SK-N-SH (cell line): ENCODE measurements at regions not wholly inside any gene's neighbourhood (a gene's known extent, or its start where the extent isn't known, plus 50 kb on each side); places are given as distances from the start of the nearest gene placed in this dataset.

ENCODE experiments used
- CTCF ChIA-PET: fragments of 300-600, 350-600 bp; formaldehyde crosslinking; extraction: SDS; loops from one replicate; lab custom pipeline; 2021; lab: Yijun Ruan, JAX
- POLR2A ChIA-PET: fragments of 350-600 bp; sonication (Branson Sonifier 250); formaldehyde crosslinking; extraction: SDS; loops from one replicate; lab custom pipeline; 2020; ENCODE audit warnings: antibody characterized with exemption, inconsistent platforms; lab: Yijun Ruan, JAX
- DNase-seq: peaks from one replicate; pipeline ENCODE4 v3.0.0; 2012
- H2AFZ ChIP-seq: fragments of 200-600 bp; sonication (generic); 2 replicates; pipeline ENCODE4 v1.8.1; 2016; ENCODE audit warnings: antibody characterized with exemption, mild to moderate bottlenecking, low read depth
- H3F3A ChIP-seq: fragments of 200-600 bp; sonication (generic); replicated peaks from 2 replicates; pipeline ENCODE3; 2016; ENCODE audit warnings: antibody characterized with exemption, mild to moderate bottlenecking; ENCODE audit not compliant: insufficient read depth
- H3K27ac ChIP-seq, 2 experiments: fragments of 200-500 bp in 1 of 2; fragments of 200-600 bp in 1 of 2; sonication (Bioruptor generic) in 1 of 2; sonication (generic), shearing (Covaris generic) in 1 of 2; 2 replicates each; pipeline versions ENCODE4 v1.5.1 to v1.6.1; 2014 to 2016; ENCODE audit warnings: low read depth in 2 of 2, inconsistent platforms in 1 of 2, low read length in 1 of 2, mild to moderate bottlenecking in 1 of 2, mixed read lengths in 1 of 2
- H3K27me3 ChIP-seq: fragments of 200-600 bp; sonication (generic), shearing (Covaris generic); 2 replicates; pipeline ENCODE4 v1.6.1; 2016; ENCODE audit warnings: mixed run types; ENCODE audit not compliant: insufficient read depth
- H3K36me3 ChIP-seq, 2 experiments: fragments of 200-500 bp in 1 of 2; fragments of 200-600 bp in 1 of 2; sonication (Bioruptor generic) in 1 of 2; sonication (generic) in 1 of 2; replicated peaks in 1 of 2; 2 replicates each; pipeline versions ENCODE3 to v1.5.1; 2014 to 2016; ENCODE audit warnings: low read length in 1 of 2, mild to moderate bottlenecking in 1 of 2; ENCODE audit not compliant: insufficient read depth in 2 of 2, control insufficient read depth in 1 of 2
- H3K4me1 ChIP-seq, 2 experiments: fragments of 200-500 bp in 1 of 2; fragments of 200-600 bp in 1 of 2; sonication (Bioruptor generic) in 1 of 2; sonication (generic), shearing (Covaris generic) in 1 of 2; 2 replicates each; pipeline versions ENCODE4 v1.5.1 to v1.6.1; 2014 to 2016; ENCODE audit warnings: low read depth in 1 of 2, low read length in 1 of 2, mixed run types in 1 of 2; ENCODE audit not compliant: insufficient read depth in 2 of 2, control insufficient read depth in 1 of 2
- H3K4me2 ChIP-seq: fragments of 200-600 bp; sonication (generic), shearing (Covaris generic); 2 replicates; pipeline ENCODE4 v1.6.1; 2017; ENCODE audit warnings: mixed run types
- H3K4me3 ChIP-seq, 2 experiments: fragments of 200-500 bp in 1 of 2; fragments of 200-600 bp in 1 of 2; sonication (Bioruptor generic) in 1 of 2; sonication (generic), shearing (Covaris generic) in 1 of 2; 2 replicates each; pipeline versions ENCODE4 v1.5.1 to v1.8.1; 2014 to 2016; ENCODE audit warnings: low read depth in 2 of 2, inconsistent platforms in 1 of 2, low read length in 1 of 2, mild to moderate bottlenecking in 1 of 2, mixed read lengths in 1 of 2, moderate library complexity in 1 of 2
- H3K79me2 ChIP-seq: fragments of 200-600 bp; sonication (generic); 2 replicates; pipeline ENCODE4 v1.8.1; 2017; ENCODE audit warnings: mild to moderate bottlenecking; ENCODE audit not compliant: insufficient read depth
- H3K9ac ChIP-seq: fragments of 200-600 bp; sonication (generic); 2 replicates; pipeline ENCODE4 v1.6.1; 2017; ENCODE audit warnings: mixed run types
- H3K9me2 ChIP-seq: fragments of 200-600 bp; sonication (generic); 2 replicates; pipeline ENCODE4 v1.6.1; 2017; ENCODE audit warnings: mixed run types
- H3K9me3 ChIP-seq: fragments of 200-600 bp; sonication (generic); 2 replicates; pipeline ENCODE4 v1.6.1; 2017; ENCODE audit warnings: mixed run types, mild to moderate bottlenecking, moderate library complexity
- H4K20me1 ChIP-seq: fragments of 200-600 bp; sonication (generic); 2 replicates; pipeline ENCODE4 v1.6.1; 2017; ENCODE audit warnings: mild to moderate bottlenecking, mixed run types; ENCODE audit not compliant: insufficient read depth
- CTCF ChIP-seq: fragments of 200-600 bp; sonication (generic); IDR thresholded peaks from 2 replicates; pipeline ENCODE4 v1.6.1; 2017; ENCODE audit warnings: antibody characterized with exemption, mild to moderate bottlenecking, moderate library complexity
- EP300 ChIP-seq, 2 experiments: IDR thresholded peaks; 2 replicates each; pipeline versions ENCODE4 v1.4.0 to v1.6.1; 2012; ENCODE audit warnings: borderline replicate concordance in 1 of 2, low read depth in 1 of 2, low read length in 1 of 2
- FOXJ3 ChIP-seq: sonication (generic); formaldehyde crosslinking; IDR thresholded peaks from 2 replicates; pipeline ENCODE4 v1.5.1; 2020; ENCODE audit warnings: mild to moderate bottlenecking, missing genetic modification reagents
- GATA2 ChIP-seq: sonication (generic); formaldehyde crosslinking; IDR thresholded peaks from 2 replicates; pipeline ENCODE4 v1.5.0; 2020; ENCODE audit warnings: mild to moderate bottlenecking, missing genetic modification reagents
- IRF3 ChIP-seq: fragments of 150-350 bp; IDR thresholded peaks from 2 replicates; pipeline ENCODE4 v1.6.1; 2016; ENCODE audit warnings: mild to moderate bottlenecking, low read depth, low read length
- MAX ChIP-seq: IDR thresholded peaks from 2 replicates; pipeline ENCODE4 v1.4.0; 2012; ENCODE audit warnings: low read depth
- MXI1 ChIP-seq: IDR thresholded peaks from 2 replicates; pipeline ENCODE4 v1.6.1; 2012; ENCODE audit warnings: mild to moderate bottlenecking, low read depth, low read length, improper control_type of control experiment
- POLR2AphosphoS5 ChIP-seq: IDR thresholded peaks from 2 replicates; pipeline ENCODE4 v1.6.1; 2012; ENCODE audit warnings: low read depth, low read length
- RFX5 ChIP-seq: IDR thresholded peaks from 2 replicates; pipeline ENCODE4 v1.6.1; 2012; ENCODE audit warnings: mild to moderate bottlenecking, improper control_type of control experiment, low read length
- SIN3A ChIP-seq: IDR thresholded peaks from 2 replicates; pipeline ENCODE4 v1.6.1; 2012; ENCODE audit warnings: low read depth, mild to moderate bottlenecking, low read length, moderate library complexity, borderline replicate concordance
- TCF12 ChIP-seq: IDR thresholded peaks from 2 replicates; pipeline ENCODE4 v1.4.0; 2012
- TEAD4 ChIP-seq: IDR thresholded peaks from 2 replicates; pipeline ENCODE4 v1.4.0; 2012; ENCODE audit warnings: mild to moderate bottlenecking, borderline replicate concordance; ENCODE audit not compliant: insufficient read depth
- USF1 ChIP-seq: IDR thresholded peaks from 2 replicates; pipeline ENCODE4 v1.4.0; 2012; ENCODE audit warnings: low read depth, borderline replicate concordance
- WGBS: methylation state at CpG from one replicate; pipeline ENCODE4 v1.1.6; 2017; ENCODE audit warnings: low lambda C conversion rate; 5-methylcytosine and 5-hydroxymethylcytosine counted together

GRCh38 chr3:110795163-110795562 is 276.5 kb upstream of the NECTIN3 start:
- H3K9me2 ChIP-seq = no peaks in the 10 kb centered on the region
- H3K4me1 ChIP-seq = peaks cover 0 to 7% of the 10 kb centered on the region in 2 experiments; a peak in 3 of 4 replicates
- no peak overlapping the region for H3K4me3 ChIP-seq
- no peaks in the 10 kb centered on the region for H3K27me3 ChIP-seq
- no peak overlapping the region for H3K4me2 ChIP-seq
- no peaks in the 10 kb centered on the region for H3F3A ChIP-seq
- WGBS = 48% methylated on average over 2 of the region's 2 CpGs
- no peaks in the 10 kb centered on the region for H3K36me3 ChIP-seq
- H3K27ac ChIP-seq = no peak overlapping the region
- no peak for DNase-seq
- no peaks in the 10 kb centered on the region for H3K9me3 ChIP-seq
- POLR2A ChIA-PET = no interaction called here
- H3K79me2 ChIP-seq = no peaks in the 10 kb centered on the region
- CTCF ChIA-PET = interaction anchor here (0.9 kb wide), 1 partner anchor 9 kb away, joined by 4 read pairs; no protein-coding TSS in a partner anchor
- no peak for TF ChIP-seq EP300 (IDR thresholded peaks at IDR 0.05; ENCODE audit: borderline replicate concordance in 1 of 2, low read depth in 1 of 2, low read length in 1 of 2)
- TF ChIP-seq TCF12 = no peak
- TF ChIP-seq GATA2 (CRISPR knock-in tag) = no peak
- TF ChIP-seq FOXJ3 = no peak
- TF ChIP-seq IRF3 = no peak
- TF ChIP-seq CTCF = no peak
- no peak for TF ChIP-seq MAX
- TF ChIP-seq MXI1 = no peak
- TF ChIP-seq SIN3A = no peak
- no peak for TF ChIP-seq TEAD4
- TF ChIP-seq POLR2AphosphoS5 = no peak
- no peak for TF ChIP-seq USF1
- TF ChIP-seq RFX5 = no peak
- TF ChIP-seq, all 33 proteins: peak for 0
- Histone ChIP-seq H4K20me1 (no peaks in the 10 kb centered on the region), H3K9ac (no peak overlapping the region), H2AFZ (no peak overlapping the region)

- Histone ChIP-seq H3K4me1 (no peaks in the 10 kb centered on the region; a peak in 1 of 4 replicates), H3F3A (no peaks in the 10 kb centered on the region)
- no peak for TF ChIP-seq TCF12
- TF ChIP-seq, all 33 proteins: peak for 0
- 96% methylated on average over 2 of the region's 2 CpGs for WGBS
- no peak overlapping the region for H3K27ac ChIP-seq
- no peaks in the 10 kb centered on the region for H3K36me3 ChIP-seq
- H3K79me2 ChIP-seq = no peaks in the 10 kb centered on the region
- CTCF ChIA-PET = no interaction called here
- H3K4me3 ChIP-seq = no peak overlapping the region
- no peak overlapping the region for H3K4me2 ChIP-seq
- H4K20me1 ChIP-seq = no peaks in the 10 kb centered on the region
- no peak overlapping the region for H3K9ac ChIP-seq
- no peak for DNase-seq
- POLR2A ChIA-PET = interaction anchor here (0.8 kb wide), 1 partner anchor 10 kb away, joined by 3 read pairs; no protein-coding TSS in a partner anchor
- no peaks in the 10 kb centered on the region for H3K9me3 ChIP-seq
- no peaks in the 10 kb centered on the region for H3K9me2 ChIP-seq
- H3K27me3 ChIP-seq = no peaks in the 10 kb centered on the region
- no peak overlapping the region for H2AFZ ChIP-seq
Measured at GRCh38 chr3:110799271-110799670, 272.3 kb upstream of the NECTIN3 start.
